Hepatocyte (in vitro differentiated cells): ENCODE measurements at regions not wholly inside any gene's neighbourhood (a gene's known extent, or its start where the extent isn't known, plus 50 kb on each side); places are given as distances from the start of the nearest gene placed in this dataset.

Experiments
- EZH2phosphoT487 ChIP-seq: fragments of 200-600 bp; sonication (generic); IDR thresholded peaks from one replicate; pipeline ENCODE4 v1.6.1; 2018; ENCODE audit warnings: antibody characterized with exemption, mild to moderate bottlenecking, low read depth, moderate library complexity; ENCODE audit not compliant: unreplicated experiment, severe bottlenecking
- TF ChIP-seq, protein P1 (sequence below): fragments of 200-600 bp; sonication (generic); IDR thresholded peaks from 2 replicates; pipeline ENCODE4 v1.5.1; 2016; ENCODE audit warnings: antibody characterized with exemption, mild to moderate bottlenecking; ENCODE audit not compliant: poor library complexity

DNA sequence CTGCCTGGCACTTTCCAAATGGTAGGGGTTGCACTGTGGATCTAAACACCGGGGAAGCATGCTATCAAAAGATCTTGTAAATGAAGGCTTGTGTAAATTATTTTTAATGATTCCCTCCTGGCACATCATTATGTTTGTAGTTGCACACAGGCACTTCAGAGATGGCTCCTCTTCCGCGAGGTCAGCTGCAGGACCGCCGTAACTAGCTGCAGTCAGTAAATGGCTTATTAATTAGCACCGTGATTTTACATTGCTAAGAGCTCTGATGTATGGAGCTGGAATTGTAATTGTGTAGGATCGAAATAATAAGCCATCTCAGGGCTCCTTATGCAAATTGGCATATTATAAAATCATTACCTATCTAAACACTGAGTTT, 397.6 kb upstream of the IRX1 start:
- TF ChIP-seq, protein P1, sequence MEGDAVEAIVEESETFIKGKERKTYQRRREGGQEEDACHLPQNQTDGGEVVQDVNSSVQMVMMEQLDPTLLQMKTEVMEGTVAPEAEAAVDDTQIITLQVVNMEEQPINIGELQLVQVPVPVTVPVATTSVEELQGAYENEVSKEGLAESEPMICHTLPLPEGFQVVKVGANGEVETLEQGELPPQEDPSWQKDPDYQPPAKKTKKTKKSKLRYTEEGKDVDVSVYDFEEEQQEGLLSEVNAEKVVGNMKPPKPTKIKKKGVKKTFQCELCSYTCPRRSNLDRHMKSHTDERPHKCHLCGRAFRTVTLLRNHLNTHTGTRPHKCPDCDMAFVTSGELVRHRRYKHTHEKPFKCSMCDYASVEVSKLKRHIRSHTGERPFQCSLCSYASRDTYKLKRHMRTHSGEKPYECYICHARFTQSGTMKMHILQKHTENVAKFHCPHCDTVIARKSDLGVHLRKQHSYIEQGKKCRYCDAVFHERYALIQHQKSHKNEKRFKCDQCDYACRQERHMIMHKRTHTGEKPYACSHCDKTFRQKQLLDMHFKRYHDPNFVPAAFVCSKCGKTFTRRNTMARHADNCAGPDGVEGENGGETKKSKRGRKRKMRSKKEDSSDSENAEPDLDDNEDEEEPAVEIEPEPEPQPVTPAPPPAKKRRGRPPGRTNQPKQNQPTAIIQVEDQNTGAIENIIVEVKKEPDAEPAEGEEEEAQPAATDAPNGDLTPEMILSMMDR, result no peak
- TF ChIP-seq EZH2phosphoT487, result no peak
